ENCODE measurements at regions not wholly inside any gene's neighbourhood (a gene's known extent, or its start where the extent isn't known, plus 50 kb on each side); places are given as distances from the start of the nearest gene placed in this dataset.

DNA sequence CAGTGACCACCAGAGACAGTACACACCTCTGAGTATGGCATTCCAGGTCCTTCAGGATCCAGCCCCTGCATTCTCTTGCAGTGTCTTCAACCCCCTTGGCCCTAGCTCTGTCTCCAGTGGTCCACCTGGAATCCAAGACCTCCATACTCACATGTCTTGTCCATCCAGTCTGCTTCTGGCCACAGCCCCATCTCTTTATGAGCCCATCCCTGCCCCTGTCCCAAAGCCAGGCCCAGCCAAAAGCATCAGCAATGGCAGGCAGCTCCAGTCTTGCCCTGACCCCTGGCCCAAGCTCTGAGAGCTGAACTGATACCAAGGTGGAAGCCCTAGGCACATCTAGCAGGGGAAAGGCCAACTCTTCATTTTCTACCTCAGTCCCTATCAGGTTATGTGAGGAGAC is 119.6 kb upstream of the PTPRT start:
- H3K36me3 ChIP-seq = no peaks in the 10 kb centered on the region
- H3K27me3 ChIP-seq = no peaks in the 10 kb centered on the region
- no peaks in the 10 kb centered on the region for H3K9me3 ChIP-seq
- TF ChIP-seq POLR2A (IDR thresholded peaks at IDR 0.05) (no peak), POLR2AphosphoS5 (IDR thresholded peaks at IDR 0.05) (no peak)
- TF ChIP-seq, protein P1, sequence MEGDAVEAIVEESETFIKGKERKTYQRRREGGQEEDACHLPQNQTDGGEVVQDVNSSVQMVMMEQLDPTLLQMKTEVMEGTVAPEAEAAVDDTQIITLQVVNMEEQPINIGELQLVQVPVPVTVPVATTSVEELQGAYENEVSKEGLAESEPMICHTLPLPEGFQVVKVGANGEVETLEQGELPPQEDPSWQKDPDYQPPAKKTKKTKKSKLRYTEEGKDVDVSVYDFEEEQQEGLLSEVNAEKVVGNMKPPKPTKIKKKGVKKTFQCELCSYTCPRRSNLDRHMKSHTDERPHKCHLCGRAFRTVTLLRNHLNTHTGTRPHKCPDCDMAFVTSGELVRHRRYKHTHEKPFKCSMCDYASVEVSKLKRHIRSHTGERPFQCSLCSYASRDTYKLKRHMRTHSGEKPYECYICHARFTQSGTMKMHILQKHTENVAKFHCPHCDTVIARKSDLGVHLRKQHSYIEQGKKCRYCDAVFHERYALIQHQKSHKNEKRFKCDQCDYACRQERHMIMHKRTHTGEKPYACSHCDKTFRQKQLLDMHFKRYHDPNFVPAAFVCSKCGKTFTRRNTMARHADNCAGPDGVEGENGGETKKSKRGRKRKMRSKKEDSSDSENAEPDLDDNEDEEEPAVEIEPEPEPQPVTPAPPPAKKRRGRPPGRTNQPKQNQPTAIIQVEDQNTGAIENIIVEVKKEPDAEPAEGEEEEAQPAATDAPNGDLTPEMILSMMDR (IDR thresholded peaks at IDR 0.05) = no peak
- H3K27ac ChIP-seq = no peak overlapping the region
- DNase-seq (ENCODE audit: low spot score in 2 of 2) = no peak
- intact Hi-C loops (cut with DNase I; ENCODE audit: low total_unique reads) = no loop called here
- H3K4me1 ChIP-seq = no peaks in the 10 kb centered on the region
- no peak overlapping the region for H3K4me3 ChIP-seq

DNA sequence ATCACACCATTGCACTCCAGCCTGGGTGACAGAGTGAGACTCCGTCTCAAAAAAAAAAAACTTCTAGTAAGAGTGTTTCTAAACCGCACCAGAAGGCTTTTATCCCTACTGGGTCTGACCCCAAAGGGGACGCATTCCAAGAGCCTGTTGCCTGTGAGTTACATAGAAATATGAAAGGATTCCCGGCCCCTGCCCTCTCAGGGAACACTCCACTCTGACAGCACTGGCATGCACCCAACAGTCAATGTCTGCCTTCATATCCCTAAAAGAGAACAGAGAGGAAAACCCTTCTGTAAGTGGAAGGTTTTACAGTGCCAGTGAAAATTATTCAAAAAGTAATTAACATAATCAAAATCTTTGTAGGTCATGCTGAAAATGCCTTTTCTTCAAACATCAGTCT is 117.1 kb upstream of the PTPRT start:
- TF ChIP-seq POLR2AphosphoS5 (IDR thresholded peaks at IDR 0.05) (no peak), POLR2A (IDR thresholded peaks at IDR 0.05) (no peak)
- TF ChIP-seq, protein P1 (IDR thresholded peaks at IDR 0.05) = no peak

DNA sequence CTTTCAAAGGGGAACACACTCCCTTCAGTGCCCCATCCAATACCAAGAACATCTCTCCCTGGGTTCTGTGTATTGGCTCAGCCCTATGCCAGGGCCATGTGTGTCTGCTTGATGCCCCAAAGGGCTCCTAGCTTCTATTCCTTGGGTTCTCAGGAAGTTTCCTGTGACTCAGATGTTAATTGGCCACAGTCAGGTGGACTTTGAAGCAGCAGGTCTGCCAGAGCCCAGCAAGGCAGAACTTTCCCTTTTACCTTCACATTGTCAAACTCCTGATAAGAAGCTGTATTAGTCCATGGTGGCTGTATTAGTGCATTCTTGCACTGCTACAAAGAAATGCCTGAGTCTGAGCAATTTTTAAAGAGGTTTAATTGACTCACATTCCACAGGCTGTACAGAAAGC is 116.0 kb upstream of the PTPRT start:
- no peak overlapping the region for H3K4me3 ChIP-seq
- H3K4me1 ChIP-seq = no peaks in the 10 kb centered on the region
- TF ChIP-seq, protein P1 (IDR thresholded peaks at IDR 0.05) = no peak
- no peak for TF ChIP-seq POLR2A (IDR thresholded peaks at IDR 0.05)
- TF ChIP-seq POLR2AphosphoS5 (IDR thresholded peaks at IDR 0.05) = no peak
- DNase-seq (ENCODE audit: low spot score in 2 of 2) = no peak
- no peaks in the 10 kb centered on the region for H3K9me3 ChIP-seq
- H3K27ac ChIP-seq = no peak overlapping the region
- H3K36me3 ChIP-seq = no peaks in the 10 kb centered on the region
- intact Hi-C loops (cut with DNase I; ENCODE audit: low total_unique reads) = no loop called here
- no peaks in the 10 kb centered on the region for H3K27me3 ChIP-seq

More for the DNA sequence above, 117.1 kb upstream of the PTPRT start:
- H3K9me3 ChIP-seq = no peaks in the 10 kb centered on the region
- H3K27me3 ChIP-seq = no peaks in the 10 kb centered on the region
- no peak overlapping the region for H3K4me3 ChIP-seq
- H3K27ac ChIP-seq = no peak overlapping the region
- intact Hi-C loops (cut with DNase I; ENCODE audit: low total_unique reads) = no loop called here
- no peaks in the 10 kb centered on the region for H3K4me1 ChIP-seq
- no peaks in the 10 kb centered on the region for H3K36me3 ChIP-seq
- no peak for DNase-seq (ENCODE audit: low spot score in 2 of 2)

DNA sequence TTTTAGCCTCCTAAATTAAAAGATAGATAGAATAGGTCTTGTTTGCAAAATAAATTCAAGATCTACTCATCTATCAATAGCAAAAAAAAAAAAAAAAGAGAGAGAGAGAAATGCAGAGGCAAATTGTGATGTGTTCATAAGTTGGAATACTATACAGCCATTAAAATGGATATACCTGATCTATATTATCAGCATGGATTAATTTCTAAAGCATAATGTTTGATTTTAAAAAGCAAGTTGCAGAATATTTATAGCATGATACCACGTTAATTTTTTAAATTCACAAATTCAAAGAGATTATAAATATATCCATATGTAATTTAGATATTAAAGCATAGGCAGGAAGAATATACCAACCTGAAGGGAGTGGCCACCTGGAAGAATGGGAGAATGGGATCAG is 114.9 kb upstream of the PTPRT start:
- Histone ChIP-seq H3K27me3 (no peaks in the 10 kb centered on the region), H3K4me3 (no peak overlapping the region), H3K4me1 (no peaks in the 10 kb centered on the region), H3K9me3 (no peaks in the 10 kb centered on the region), H3K36me3 (no peaks in the 10 kb centered on the region), H3K27ac (no peak overlapping the region)
- DNase-seq (ENCODE audit: low spot score in 2 of 2) = no peak
- intact Hi-C loops (cut with DNase I; ENCODE audit: low total_unique reads) = no loop called here
- TF ChIP-seq POLR2AphosphoS5 (IDR thresholded peaks at IDR 0.05) (no peak), POLR2A (IDR thresholded peaks at IDR 0.05) (no peak)
- TF ChIP-seq, protein P1 (IDR thresholded peaks at IDR 0.05) = no peak

DNA sequence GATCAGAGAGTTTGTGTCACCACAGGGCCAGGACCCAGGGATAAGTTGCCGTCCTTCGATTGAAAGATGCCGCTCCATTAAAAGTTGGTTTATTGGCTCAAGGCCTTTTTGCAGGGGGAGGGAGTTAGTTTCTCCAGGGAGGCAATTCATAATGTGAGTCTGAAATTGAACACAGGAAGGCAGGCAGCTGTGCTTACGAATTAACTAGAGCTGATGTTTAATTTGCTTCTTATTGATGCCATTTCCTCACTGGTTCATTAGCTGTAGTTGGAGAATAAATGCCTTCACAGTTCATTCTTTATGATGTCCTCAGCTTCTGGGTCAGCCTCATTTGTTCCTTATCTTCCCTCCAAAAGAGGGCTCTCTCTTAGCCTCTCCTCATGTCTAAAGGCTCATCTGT is 113.2 kb upstream of the PTPRT start:
- H3K4me1 ChIP-seq = no peaks in the 10 kb centered on the region
- no peak overlapping the region for H3K4me3 ChIP-seq
- H3K27ac ChIP-seq = no peak overlapping the region
- intact Hi-C loops (cut with DNase I; ENCODE audit: low total_unique reads) = no loop called here
- no peaks in the 10 kb centered on the region for H3K27me3 ChIP-seq
- H3K9me3 ChIP-seq = no peaks in the 10 kb centered on the region
- no peaks in the 10 kb centered on the region for H3K36me3 ChIP-seq
- no peak for DNase-seq (ENCODE audit: low spot score in 2 of 2)
- TF ChIP-seq, protein P1 (IDR thresholded peaks at IDR 0.05) = no peak
- TF ChIP-seq POLR2AphosphoS5 (IDR thresholded peaks at IDR 0.05) = no peak
- TF ChIP-seq POLR2A (IDR thresholded peaks at IDR 0.05) = no peak
